ENCODE measurements at regions not wholly inside any gene's neighbourhood (a gene's known extent, or its start where the extent isn't known, plus 50 kb on each side); places are given as distances from the start of the nearest gene placed in this dataset.

GRCh38 chr12:82209533-82209932 is 148.7 kb downstream of the CCDC59 start:
- peaks cover 84% of the 10 kb centered on the region for H3K9me3 Mint-ChIP-seq

More at GRCh38 chr12:82209533-82209932, 148.7 kb downstream of the CCDC59 start:
- no peak overlapping the region for H3K27ac Mint-ChIP-seq
- no peaks in the 10 kb centered on the region for H3K27me3 Mint-ChIP-seq (ENCODE audit: low read depth)
- ChIA-PET POLR2A (no interaction called here), CTCF (no interaction called here)
- TF ChIP-seq ZBTB43 (CRISPR knock-in tag; IDR thresholded peaks at IDR 0.05) (no peak), ZNF121 (CRISPR knock-in tag; IDR thresholded peaks at IDR 0.05) (no peak), USF1 (CRISPR knock-in tag; IDR thresholded peaks at IDR 0.05) (no peak), ATF3 (CRISPR knock-in tag; conservative IDR thresholded peaks at IDR 0.05) (no peak), MXD4 (CRISPR knock-in tag; IDR thresholded peaks at IDR 0.05; ENCODE audit: borderline replicate concordance) (no peak), ARID4B (CRISPR knock-in tag; IDR thresholded peaks at IDR 0.05; ENCODE audit: borderline replicate concordance) (no peak), GABPB1 (CRISPR knock-in tag; IDR thresholded peaks at IDR 0.05) (no peak), HMGA2 (CRISPR knock-in tag; IDR thresholded peaks at IDR 0.05) (no peak), NFATC4 (CRISPR knock-in tag; IDR thresholded peaks at IDR 0.05) (no peak), ZNF671 (CRISPR knock-in tag; IDR thresholded peaks at IDR 0.05) (no peak), EMX1 (CRISPR knock-in tag; IDR thresholded peaks at IDR 0.05) (no peak), SOX15 (CRISPR knock-in tag; IDR thresholded peaks at IDR 0.05) (no peak), ZNF232 (CRISPR knock-in tag; IDR thresholded peaks at IDR 0.05) (no peak), NR1H2 (CRISPR knock-in tag; IDR thresholded peaks at IDR 0.05) (no peak), FOXK1 (CRISPR knock-in tag; IDR thresholded peaks at IDR 0.05) (no peak), ZNF317 (CRISPR knock-in tag; IDR thresholded peaks at IDR 0.05; ENCODE audit: borderline replicate concordance, low read depth) (no peak), SMAD3 (CRISPR knock-in tag; IDR thresholded peaks at IDR 0.05; ENCODE audit: borderline replicate concordance) (no peak), ZNF425 (CRISPR knock-in tag; conservative IDR thresholded peaks at IDR 0.05) (no peak), USF2 (CRISPR knock-in tag; IDR thresholded peaks at IDR 0.05) (no peak)
- H3K4me1 Mint-ChIP-seq: no peaks in the 10 kb centered on the region
- DNase-seq (ENCODE audit: low spot score) (no peak), ATAC-seq (no peak)
- H3K36me3 Mint-ChIP-seq: peaks cover 51% of the 10 kb centered on the region
- H3K4me3 Mint-ChIP-seq: no peak overlapping the region
